HCT116 (cell line): ENCODE measurements at regions not wholly inside any gene's neighbourhood (a gene's known extent, or its start where the extent isn't known, plus 50 kb on each side); places are given as distances from the start of the nearest gene placed in this dataset.

Source experiments
- ATAC-seq: fragments of 200-7000 bp; cut with Tn5 transposase; 2 replicates; pipeline ENCODE4 v1.9.1; 2020; ENCODE audit warnings: mild to moderate bottlenecking, moderate library complexity
- BruUV-seq: library from RNA; stranded (reverse); fragments of 400-500 nt; replicated peaks from 2 replicates; lab custom pipeline; 2021; lab: Mats Ljungman, UMichigan
- CTCF ChIA-PET: fragments of 300-600 bp; sonication (Branson Sonifier 250); formaldehyde crosslinking; loops from one replicate; lab custom pipeline; 2021; ENCODE audit warnings: antibody characterized with exemption; lab: Charles Lee
- POLR2A ChIA-PET: fragments of 300-600, 350-600 bp; sonication (Branson Sonifier 250); formaldehyde crosslinking; loops from one replicate; lab custom pipeline; 2021; ENCODE audit warnings: antibody characterized with exemption; lab: Charles Lee
- RAD21 ChIA-PET, 2 experiments: fragments of 300-600 bp; sonication (Branson Sonifier 250); formaldehyde crosslinking; loops; one replicate each; lab custom pipeline; 2023; ENCODE audit warnings: low total read pairs in 2 of 2; ENCODE audit not compliant: uncharacterized antibody in 2 of 2, unreplicated experiment in 2 of 2, low non-redundant PET in 1 of 2; lab: Charles Lee
- DNase-seq: peaks from one replicate; pipeline ENCODE4 v3.0.0-alpha.2; 2010; ENCODE audit warnings: low read depth, low spot score
- H2AFZ ChIP-seq: fragments of 200-600 bp; shearing (Covaris generic), sonication (generic); 2 replicates; pipeline ENCODE4 v1.6.1; 2017; ENCODE audit warnings: low read depth, mixed run types, mixed read lengths, antibody characterized with exemption, low read length; ENCODE audit not compliant: poor library complexity, severe bottlenecking
- H3K27ac ChIP-seq: 2 replicates; pipeline ENCODE4 v1.5.1; 2012; ENCODE audit warnings: low read depth, low read length
- H3K27me3 ChIP-seq: fragments of 200-600 bp; sonication (generic); 2 replicates; pipeline ENCODE4 v1.6.1; 2016; ENCODE audit warnings: mixed run types, low read length, mixed read lengths; ENCODE audit not compliant: insufficient read depth
- H3K36me3 ChIP-seq, 2 experiments: fragments of 200-500 bp in 1 of 2; fragments of 200-600 bp in 1 of 2; sonication (Bioruptor generic) in 1 of 2; sonication (generic) in 1 of 2; 2 replicates each; pipeline versions ENCODE4 v1.5.1 to v1.6.1; 2014 to 2016; ENCODE audit warnings: low read length in 2 of 2, inconsistent platforms in 1 of 2, mixed read lengths in 1 of 2, mixed run types in 1 of 2; ENCODE audit not compliant: insufficient read depth in 2 of 2, control insufficient read depth in 1 of 2
- H3K4me1 ChIP-seq, 2 experiments: fragments of 200-600 bp in 1 of 2; sonication (generic) in 1 of 2; 2 replicates each; pipeline versions ENCODE4 v1.5.1 to v1.6.1; 2012 to 2017; ENCODE audit warnings: low read length in 2 of 2, inconsistent platforms in 1 of 2, mild to moderate bottlenecking in 1 of 2, mixed read lengths in 1 of 2, mixed run types in 1 of 2, moderate library complexity in 1 of 2; ENCODE audit not compliant: insufficient read depth in 2 of 2, control insufficient read depth in 1 of 2
- H3K4me2 ChIP-seq: fragments of 200-600 bp; sonication (generic); 2 replicates; pipeline ENCODE4 v1.6.1; 2017; ENCODE audit warnings: mixed run types, low read length, mixed read lengths
- H3K4me3 ChIP-seq, 2 experiments: fragments of 200-600 bp in 1 of 2; sonication (generic) in 1 of 2; replicated peaks in 1 of 2; 2 replicates each; pipeline ENCODE4 v1.5.1; 2011 to 2016; ENCODE audit warnings: low read length in 2 of 2, control low read depth in 1 of 2, low read depth in 1 of 2, mild to moderate bottlenecking in 1 of 2, mixed read lengths in 1 of 2, mixed run types in 1 of 2
- H3K79me2 ChIP-seq: fragments of 200-600 bp; sonication (generic); 2 replicates; pipeline ENCODE4 v1.6.1; 2017; ENCODE audit warnings: mild to moderate bottlenecking, mixed run types, low read length, moderate library complexity, mixed read lengths; ENCODE audit not compliant: insufficient read depth
- H3K9ac ChIP-seq: fragments of 200-600 bp; sonication (generic); 2 replicates; pipeline ENCODE4 v1.6.1; 2016; ENCODE audit warnings: low read length, mixed read lengths
- H3K9me2 ChIP-seq: fragments of 200-600 bp; sonication (generic), shearing (Covaris generic); 2 replicates; pipeline ENCODE4 v1.6.1; 2017; ENCODE audit warnings: mixed run types, mild to moderate bottlenecking, moderate library complexity; ENCODE audit not compliant: insufficient read depth
- H3K9me3 ChIP-seq, 2 experiments: fragments of 200-500 bp in 1 of 2; fragments of 200-600 bp in 1 of 2; sonication (Bioruptor generic) in 1 of 2; sonication (generic) in 1 of 2; 2 replicates each; pipeline ENCODE4 v1.6.1; 2014 to 2017; ENCODE audit warnings: low read length in 2 of 2, mixed read lengths in 2 of 2, inconsistent platforms in 1 of 2, low read depth in 1 of 2, mild to moderate bottlenecking in 1 of 2, mixed run types in 1 of 2, moderate library complexity in 1 of 2; ENCODE audit not compliant: control insufficient read depth in 1 of 2, insufficient read depth in 1 of 2
- H4K20me1 ChIP-seq: fragments of 200-600 bp; sonication (generic), shearing (Covaris generic); 2 replicates; pipeline ENCODE4 v1.6.1; 2017; ENCODE audit warnings: mixed run types, mild to moderate bottlenecking, moderate library complexity; ENCODE audit not compliant: insufficient read depth
- ATF3 ChIP-seq: IDR thresholded peaks from 2 replicates; pipeline ENCODE4 v1.6.1; 2012
- CBX3 ChIP-seq: IDR thresholded peaks from 2 replicates; pipeline ENCODE4 v1.6.1; 2012; ENCODE audit warnings: low read depth
- CEBPB ChIP-seq: IDR thresholded peaks from 2 replicates; pipeline ENCODE4 v1.6.1; 2012; ENCODE audit warnings: low read depth
- EGR1 ChIP-seq: IDR thresholded peaks from 2 replicates; pipeline ENCODE4 v1.6.1; 2012; ENCODE audit warnings: low read depth
- ELF1 ChIP-seq: IDR thresholded peaks from 2 replicates; pipeline ENCODE4 v1.6.1; 2012; ENCODE audit warnings: low read depth, borderline replicate concordance
- EZH2 ChIP-seq: fragments of 200-600 bp; sonication (generic); IDR thresholded peaks from 2 replicates; pipeline ENCODE4 v1.6.1; 2017; ENCODE audit warnings: antibody characterized with exemption, mixed run types
- EZH2phosphoT487 ChIP-seq: fragments of 200-600 bp; IDR thresholded peaks from 2 replicates; pipeline ENCODE4 v1.6.1; 2018; ENCODE audit warnings: antibody characterized with exemption, borderline replicate concordance
- FOSL1 ChIP-seq: IDR thresholded peaks from 2 replicates; pipeline ENCODE4 v1.6.1; 2012; ENCODE audit warnings: low read depth
- JUND ChIP-seq: IDR thresholded peaks from 2 replicates; pipeline ENCODE4 v1.6.1; 2012
- POLR2A ChIP-seq: IDR thresholded peaks from 2 replicates; pipeline ENCODE4 v1.7.0; 2011; ENCODE audit warnings: borderline replicate concordance; ENCODE audit not compliant: insufficient read depth, insufficient read length; ENCODE audit errors: extremely low read depth
- RAD21 ChIP-seq: IDR thresholded peaks from 2 replicates; pipeline ENCODE4 v1.6.1; 2012; ENCODE audit warnings: low read depth, mild to moderate bottlenecking
- SIN3A ChIP-seq: IDR thresholded peaks from 2 replicates; pipeline ENCODE4 v1.6.1; 2012; ENCODE audit warnings: low read depth
- SP1 ChIP-seq: IDR thresholded peaks from 2 replicates; pipeline ENCODE4 v1.6.1; 2012; ENCODE audit warnings: low read depth
- SRF ChIP-seq: IDR thresholded peaks from 2 replicates; pipeline ENCODE4 v1.6.1; 2012; ENCODE audit warnings: low read depth
- TCF7L2 ChIP-seq: IDR thresholded peaks from 2 replicates; pipeline ENCODE4 v1.7.0; 2011; ENCODE audit warnings: borderline replicate concordance, inconsistent platforms; ENCODE audit not compliant: insufficient read depth, insufficient read length; ENCODE audit errors: extremely low read depth
- YY1 ChIP-seq: IDR thresholded peaks from 2 replicates; pipeline ENCODE4 v1.6.1; 2011; ENCODE audit warnings: low read length, low read depth, moderate library complexity, mild to moderate bottlenecking; ENCODE audit not compliant: insufficient replicate concordance; ENCODE audit errors: extremely low read depth
- ZBTB33 ChIP-seq: IDR thresholded peaks from 2 replicates; pipeline ENCODE4 v1.6.1; 2011; ENCODE audit warnings: mild to moderate bottlenecking, low read length, moderate library complexity; ENCODE audit not compliant: insufficient replicate concordance; ENCODE audit errors: extremely low read depth
- ZNF274 ChIP-seq: fragments of 200-500 bp; sonication (Bioruptor generic); IDR thresholded peaks from 2 replicates; pipeline ENCODE4 v1.6.1; 2014; ENCODE audit warnings: mild to moderate bottlenecking, low read depth, low read length, inconsistent platforms
- intact Hi-C: fragments of 100-400 bp; cut with micrococcal nuclease; formaldehyde crosslinking; loops from 2 replicates; pipeline ENCODE4 v1.10.0; 2022
- TF ChIP-seq, protein P1 (sequence below), 3 experiments: fragments of 200-600 bp in 1 of 3; sonication (generic) in 1 of 3; IDR thresholded peaks in 2 of 3; conservative IDR thresholded peaks in 1 of 3; 2 replicates each; pipeline ENCODE4 v1.5.1; 2012 to 2017; ENCODE audit warnings: low read depth in 2 of 3, low read length in 2 of 3, antibody characterized with exemption in 1 of 3, borderline replicate concordance in 1 of 3, control low read depth in 1 of 3, mild to moderate bottlenecking in 1 of 3, mixed read lengths in 1 of 3, mixed run types in 1 of 3, moderate library complexity in 1 of 3; ENCODE audit not compliant: insufficient read depth in 1 of 3
- TF ChIP-seq, protein P2 (sequence below): IDR thresholded peaks from 2 replicates; pipeline ENCODE4 v1.6.1; 2012; ENCODE audit warnings: low read depth

DNA sequence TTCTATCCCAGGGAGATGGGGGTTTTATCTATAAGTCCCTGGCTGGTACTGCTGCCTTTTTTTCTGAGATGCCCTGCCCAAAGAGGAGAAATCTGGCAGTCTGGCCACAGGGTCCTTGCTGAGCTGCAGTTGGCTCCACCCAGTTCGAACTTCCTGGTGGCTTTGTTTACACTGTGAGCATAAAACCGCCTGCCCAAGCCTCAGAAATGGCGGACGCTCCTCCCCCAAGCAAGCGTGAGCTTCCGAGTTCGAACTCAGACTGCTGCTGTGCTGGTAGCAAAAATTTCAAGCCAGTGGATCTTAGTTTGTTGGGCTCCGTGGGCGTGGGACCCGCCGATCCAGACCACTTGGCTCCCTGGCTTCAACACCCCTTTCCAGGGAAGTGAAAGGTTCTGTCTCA is 126.8 kb upstream of the SUCLG2 start:
- H3K9ac ChIP-seq = no peak overlapping the region
- no TSS peak for BruUV-seq
- no peak overlapping the region for H3K4me3 ChIP-seq
- H3K9me3 ChIP-seq = no peaks in the 10 kb centered on the region
- H3K79me2 ChIP-seq = no peaks in the 10 kb centered on the region
- no peak for DNase-seq
- ChIA-PET RAD21 (no interaction called here), POLR2A (no interaction called here), CTCF (no interaction called here)
- TF ChIP-seq EZH2phosphoT487 (no peak), SRF (no peak), ZNF274 (no peak), SIN3A (no peak), TCF7L2 (no peak), ZBTB33 (no peak), EGR1 (no peak), EZH2 (no peak), JUND (no peak), ELF1 (no peak), POLR2A (no peak), RAD21 (no peak), YY1 (no peak), CBX3 (no peak), ATF3 (no peak), SP1 (no peak), FOSL1 (no peak), CEBPB (no peak)
- TF ChIP-seq, protein P1, sequence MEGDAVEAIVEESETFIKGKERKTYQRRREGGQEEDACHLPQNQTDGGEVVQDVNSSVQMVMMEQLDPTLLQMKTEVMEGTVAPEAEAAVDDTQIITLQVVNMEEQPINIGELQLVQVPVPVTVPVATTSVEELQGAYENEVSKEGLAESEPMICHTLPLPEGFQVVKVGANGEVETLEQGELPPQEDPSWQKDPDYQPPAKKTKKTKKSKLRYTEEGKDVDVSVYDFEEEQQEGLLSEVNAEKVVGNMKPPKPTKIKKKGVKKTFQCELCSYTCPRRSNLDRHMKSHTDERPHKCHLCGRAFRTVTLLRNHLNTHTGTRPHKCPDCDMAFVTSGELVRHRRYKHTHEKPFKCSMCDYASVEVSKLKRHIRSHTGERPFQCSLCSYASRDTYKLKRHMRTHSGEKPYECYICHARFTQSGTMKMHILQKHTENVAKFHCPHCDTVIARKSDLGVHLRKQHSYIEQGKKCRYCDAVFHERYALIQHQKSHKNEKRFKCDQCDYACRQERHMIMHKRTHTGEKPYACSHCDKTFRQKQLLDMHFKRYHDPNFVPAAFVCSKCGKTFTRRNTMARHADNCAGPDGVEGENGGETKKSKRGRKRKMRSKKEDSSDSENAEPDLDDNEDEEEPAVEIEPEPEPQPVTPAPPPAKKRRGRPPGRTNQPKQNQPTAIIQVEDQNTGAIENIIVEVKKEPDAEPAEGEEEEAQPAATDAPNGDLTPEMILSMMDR (IDR thresholded peaks at IDR 0.05 in 2 of 3, conservative IDR thresholded peaks at IDR 0.05 in 1 of 3; ENCODE audit: borderline replicate concordance in 1 of 3, insufficient read depth in 1 of 3, low read depth in 2 of 3, low read length in 2 of 3) = no peak
- TF ChIP-seq, protein P2, sequence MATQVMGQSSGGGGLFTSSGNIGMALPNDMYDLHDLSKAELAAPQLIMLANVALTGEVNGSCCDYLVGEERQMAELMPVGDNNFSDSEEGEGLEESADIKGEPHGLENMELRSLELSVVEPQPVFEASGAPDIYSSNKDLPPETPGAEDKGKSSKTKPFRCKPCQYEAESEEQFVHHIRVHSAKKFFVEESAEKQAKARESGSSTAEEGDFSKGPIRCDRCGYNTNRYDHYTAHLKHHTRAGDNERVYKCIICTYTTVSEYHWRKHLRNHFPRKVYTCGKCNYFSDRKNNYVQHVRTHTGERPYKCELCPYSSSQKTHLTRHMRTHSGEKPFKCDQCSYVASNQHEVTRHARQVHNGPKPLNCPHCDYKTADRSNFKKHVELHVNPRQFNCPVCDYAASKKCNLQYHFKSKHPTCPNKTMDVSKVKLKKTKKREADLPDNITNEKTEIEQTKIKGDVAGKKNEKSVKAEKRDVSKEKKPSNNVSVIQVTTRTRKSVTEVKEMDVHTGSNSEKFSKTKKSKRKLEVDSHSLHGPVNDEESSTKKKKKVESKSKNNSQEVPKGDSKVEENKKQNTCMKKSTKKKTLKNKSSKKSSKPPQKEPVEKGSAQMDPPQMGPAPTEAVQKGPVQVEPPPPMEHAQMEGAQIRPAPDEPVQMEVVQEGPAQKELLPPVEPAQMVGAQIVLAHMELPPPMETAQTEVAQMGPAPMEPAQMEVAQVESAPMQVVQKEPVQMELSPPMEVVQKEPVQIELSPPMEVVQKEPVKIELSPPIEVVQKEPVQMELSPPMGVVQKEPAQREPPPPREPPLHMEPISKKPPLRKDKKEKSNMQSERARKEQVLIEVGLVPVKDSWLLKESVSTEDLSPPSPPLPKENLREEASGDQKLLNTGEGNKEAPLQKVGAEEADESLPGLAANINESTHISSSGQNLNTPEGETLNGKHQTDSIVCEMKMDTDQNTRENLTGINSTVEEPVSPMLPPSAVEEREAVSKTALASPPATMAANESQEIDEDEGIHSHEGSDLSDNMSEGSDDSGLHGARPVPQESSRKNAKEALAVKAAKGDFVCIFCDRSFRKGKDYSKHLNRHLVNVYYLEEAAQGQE = no peak
- no peaks in the 10 kb centered on the region for H4K20me1 ChIP-seq
- H3K9me2 ChIP-seq = no peaks in the 10 kb centered on the region
- intact Hi-C loops = no loop called here
- H3K36me3 ChIP-seq = no peaks in the 10 kb centered on the region
- no peak overlapping the region for H2AFZ ChIP-seq
- ATAC-seq = no peak
- H3K27me3 ChIP-seq = no peaks in the 10 kb centered on the region
- H3K27ac ChIP-seq = no peak overlapping the region
- H3K4me2 ChIP-seq = no peak overlapping the region
- H3K4me1 ChIP-seq = no peaks in the 10 kb centered on the region
